ENCODE measurements at regions not wholly inside any gene's neighbourhood (a gene's known extent, or its start where the extent isn't known, plus 50 kb on each side); places are given as distances from the start of the nearest gene placed in this dataset.

GRCh38 chr4:136900696-136901095, 631.6 kb downstream of the PCDH18 start:
- Histone ChIP-seq H2AK5ac (ENCODE audit: low read depth, low read length) (no peak overlapping the region), H3K18ac (ENCODE audit: low read depth, low read length) (no peak overlapping the region), H3K56ac (ENCODE audit: extremely low read depth, insufficient read depth, low read length) (no peak overlapping the region), H4K20me1 (ENCODE audit: insufficient read depth, low read length) (no peaks in the 10 kb centered on the region), H2BK15ac (ENCODE audit: low read depth, low read length) (no peak overlapping the region), H2AK9ac (replicated peaks; ENCODE audit: low read depth, low read length, poor library complexity) (no peak overlapping the region), H2AFZ (replicated peaks; ENCODE audit: low read length, poor library complexity) (no peak overlapping the region), H3K4ac (ENCODE audit: low read depth, low read length) (no peak overlapping the region), H3K27ac (ENCODE audit: insufficient read depth, low read length) (no peak overlapping the region), H4K8ac (ENCODE audit: low read depth in 2 of 2, low read length in 2 of 2) (no peak overlapping the region), H3K9me1 (ENCODE audit: insufficient read depth, low read length) (no peaks in the 10 kb centered on the region), H3K36me3 (ENCODE audit: control insufficient read depth, insufficient read depth, low read length) (no peaks in the 10 kb centered on the region), H3K4me2 (ENCODE audit: low read depth, low read length) (no peak overlapping the region), H3K27me3 (ENCODE audit: control insufficient read depth, insufficient read depth, low read length) (no peaks in the 10 kb centered on the region), H3K14ac (replicated peaks; ENCODE audit: low read depth, low read length) (no peak overlapping the region), H3K9ac (ENCODE audit: low read depth, low read length) (no peak overlapping the region), H2BK5ac (ENCODE audit: low read depth, low read length, poor library complexity, severe bottlenecking) (no peak overlapping the region), H2BK20ac (ENCODE audit: low read depth, low read length) (no peak overlapping the region), H2BK120ac (ENCODE audit: low read depth, low read length) (no peak overlapping the region), H3K9me3 (ENCODE audit: control insufficient read depth, insufficient read depth, low read length) (no peaks in the 10 kb centered on the region), H3K79me1 (ENCODE audit: low read depth in 1 of 2, low read length in 2 of 2) (no peaks in the 10 kb centered on the region), H4K91ac (ENCODE audit: insufficient read depth, low read depth, low read length) (no peak overlapping the region), H3K4me3 (ENCODE audit: insufficient read depth, low read depth, low read length) (no peak overlapping the region), H3K4me1 (ENCODE audit: control insufficient read depth, insufficient read depth, low read length) (no peaks in the 10 kb centered on the region), H3K23ac (ENCODE audit: low read depth, low read length) (no peak overlapping the region), H4K5ac (ENCODE audit: low read depth, low read length) (no peak overlapping the region)
- ATAC-seq (ENCODE audit: low read depth): no peak
- dilution Hi-C loops (cut with HindIII; ENCODE audit: low sequenced_read_pairs, unreplicated experiment): no loop called here
- WGBS, 2 experiments (ENCODE audit: extremely low coverage in 2 of 2, insufficient read length in 1 of 2): 100% methylated on average over 1 of the region's 2 CpGs; no CpG with 5 or more reads in 1 of the 2 experiments
- no peak for DNase-seq
- CTCF ChIA-PET: no interaction called here
- TF ChIP-seq POLR2A (IDR thresholded peaks at IDR 0.05; ENCODE audit: low read depth, low read length) (no peak), MXI1 (IDR thresholded peaks at IDR 0.05; ENCODE audit: borderline replicate concordance, low read depth, low read length) (no peak), RAD21 (IDR thresholded peaks at IDR 0.05; ENCODE audit: low read length) (no peak), MAZ (IDR thresholded peaks at IDR 0.05; ENCODE audit: borderline replicate concordance, low read depth, low read length) (no peak), RCOR1 (IDR thresholded peaks at IDR 0.05; ENCODE audit: insufficient replicate concordance, low read length) (no peak), ELK1 (IDR thresholded peaks at IDR 0.05; ENCODE audit: borderline replicate concordance, low read depth, low read length) (no peak), CHD1 (IDR thresholded peaks at IDR 0.05; ENCODE audit: low read depth, low read length) (no peak), BHLHE40 (IDR thresholded peaks at IDR 0.05; ENCODE audit: low read depth, low read length) (no peak), FOS (IDR thresholded peaks at IDR 0.05; ENCODE audit: low read depth, low read length) (no peak)
- in situ Hi-C loops (cut with MboI; ENCODE audit: low sequenced_read_pairs): no loop called here
- intact Hi-C loops (cut with micrococcal nuclease): no loop called here
- POLR2A ChIA-PET (ENCODE audit: unreplicated experiment): no interaction called here
- no TSS peak for BruUV-seq (replicated peaks)

Data from IMR-90 (cell line).